Astrocyte of the spinal cord (primary cell): ENCODE measurements at regions not wholly inside any gene's neighbourhood (a gene's known extent, or its start where the extent isn't known, plus 50 kb on each side); places are given as distances from the start of the nearest gene placed in this dataset.

Experiments used
- DNase-seq: peaks from one replicate; pipeline ENCODE4 v3.0.0; 2011; ENCODE audit warnings: low read depth, low spot score
- H3K4me3 ChIP-seq: 2 replicates; pipeline ENCODE4 v1.5.1; 2011; ENCODE audit warnings: low read depth, mild to moderate bottlenecking, low read length, moderate library complexity
- CTCF ChIP-seq: IDR thresholded peaks from 2 replicates; pipeline ENCODE4 v1.5.1; 2012; ENCODE audit warnings: low read depth, mild to moderate bottlenecking, low read length, inconsistent platforms
- in situ Hi-C: cut with HindIII; loops from 2 replicates; pipeline ENCODE4 v1.10.0; 2017; ENCODE audit warnings: low sequenced_read_pairs

GRCh38 chr16:13419589-13419988 is 500.4 kb upstream of the ERCC4 start:
- TF ChIP-seq CTCF = no peak
- DNase-seq = no peak
- no peak overlapping the region for H3K4me3 ChIP-seq
- in situ Hi-C loops = no loop called here

- peak; percentile 12 for DNase-seq
- in situ Hi-C loops = no loop called here
- no peak overlapping the region for H3K4me3 ChIP-seq
- TF ChIP-seq CTCF = no peak
Observed at GRCh38 chr16:13421726-13422125, 498.2 kb upstream of the ERCC4 start.

- no peak overlapping the region for H3K4me3 ChIP-seq
- no peak for DNase-seq
- in situ Hi-C loops = no loop called here
- no peak for TF ChIP-seq CTCF
Observed at GRCh38 chr16:13425836-13426235, 494.1 kb upstream of the ERCC4 start.

DNA sequence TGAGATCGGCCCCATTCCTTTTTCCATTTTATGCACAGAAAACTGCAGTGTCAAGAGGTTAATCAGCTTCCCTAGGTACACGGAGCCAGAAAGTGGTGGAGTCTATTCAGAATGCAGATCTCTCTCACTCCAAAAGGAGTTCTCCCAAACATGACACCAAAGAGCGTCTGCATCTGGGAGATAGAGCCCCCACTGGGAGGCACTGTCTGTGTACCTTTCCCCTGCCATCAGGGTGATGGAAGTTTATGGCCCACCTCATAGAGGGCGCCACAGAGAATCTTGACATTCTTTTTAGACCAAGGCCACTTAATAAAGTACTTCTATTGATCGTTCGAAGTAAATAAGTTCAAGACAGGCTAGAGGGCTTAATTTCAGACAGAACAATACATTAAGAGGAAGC is 493.7 kb upstream of the ERCC4 start:
- in situ Hi-C loops = no loop called here
- DNase-seq = no peak
- no peak overlapping the region for H3K4me3 ChIP-seq
- no peak for TF ChIP-seq CTCF

GRCh38 chr16:13426736-13427135 is 493.2 kb upstream of the ERCC4 start:
- no peak for DNase-seq
- in situ Hi-C loops = no loop called here
- TF ChIP-seq CTCF = no peak
- no peak overlapping the region for H3K4me3 ChIP-seq

DNA sequence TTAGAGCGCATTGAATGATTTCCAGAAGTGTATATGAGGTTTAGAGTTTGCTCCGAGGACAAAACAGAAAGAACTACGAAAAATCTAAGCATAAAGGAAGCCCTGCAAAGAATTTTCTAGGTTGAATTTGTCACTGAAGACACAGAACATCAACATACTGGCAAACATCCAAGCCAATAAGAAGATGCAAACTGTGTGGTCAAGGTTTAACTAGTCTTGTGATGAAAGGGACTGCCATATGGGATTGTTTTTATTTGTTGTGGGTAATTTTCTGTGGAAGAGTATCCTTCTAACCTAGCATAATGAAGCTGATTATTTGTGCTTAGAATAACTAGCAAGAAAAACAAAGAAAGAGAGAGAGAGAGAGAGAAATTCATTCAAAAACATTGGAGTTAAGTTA is 492.0 kb upstream of the ERCC4 start:
- in situ Hi-C loops = no loop called here
- TF ChIP-seq CTCF = no peak
- no peak for DNase-seq
- H3K4me3 ChIP-seq = no peak overlapping the region

- in situ Hi-C loops = no loop called here
- H3K4me3 ChIP-seq = no peak overlapping the region
- TF ChIP-seq CTCF = no peak
- DNase-seq = no peak
Observed at GRCh38 chr16:13429416-13429815, 490.5 kb upstream of the ERCC4 start.
